ENCODE measurements at regions not wholly inside any gene's neighbourhood (a gene's known extent, or its start where the extent isn't known, plus 50 kb on each side); places are given as distances from the start of the nearest gene placed in this dataset.
"Not testable (repeated sequence)": the region's sequence is repeated elsewhere in the genome, so short reads cannot be mapped to it uniquely, and the experiment has no call there.

- Histone ChIP-seq H3K27me3 (no peaks in the 10 kb centered on the region), H3K36me3 (no peaks in the 10 kb centered on the region), H3K4me3 (no peak overlapping the region), H3K9me3 (no peaks in the 10 kb centered on the region), H3K27ac (no peak overlapping the region), H3K4me1 (no peaks in the 10 kb centered on the region)
- intact Hi-C loops (cut with DNase I; ENCODE audit: low total_unique reads): no loop called here
- no peak for DNase-seq
- TF ChIP-seq, protein P1, sequence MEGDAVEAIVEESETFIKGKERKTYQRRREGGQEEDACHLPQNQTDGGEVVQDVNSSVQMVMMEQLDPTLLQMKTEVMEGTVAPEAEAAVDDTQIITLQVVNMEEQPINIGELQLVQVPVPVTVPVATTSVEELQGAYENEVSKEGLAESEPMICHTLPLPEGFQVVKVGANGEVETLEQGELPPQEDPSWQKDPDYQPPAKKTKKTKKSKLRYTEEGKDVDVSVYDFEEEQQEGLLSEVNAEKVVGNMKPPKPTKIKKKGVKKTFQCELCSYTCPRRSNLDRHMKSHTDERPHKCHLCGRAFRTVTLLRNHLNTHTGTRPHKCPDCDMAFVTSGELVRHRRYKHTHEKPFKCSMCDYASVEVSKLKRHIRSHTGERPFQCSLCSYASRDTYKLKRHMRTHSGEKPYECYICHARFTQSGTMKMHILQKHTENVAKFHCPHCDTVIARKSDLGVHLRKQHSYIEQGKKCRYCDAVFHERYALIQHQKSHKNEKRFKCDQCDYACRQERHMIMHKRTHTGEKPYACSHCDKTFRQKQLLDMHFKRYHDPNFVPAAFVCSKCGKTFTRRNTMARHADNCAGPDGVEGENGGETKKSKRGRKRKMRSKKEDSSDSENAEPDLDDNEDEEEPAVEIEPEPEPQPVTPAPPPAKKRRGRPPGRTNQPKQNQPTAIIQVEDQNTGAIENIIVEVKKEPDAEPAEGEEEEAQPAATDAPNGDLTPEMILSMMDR (IDR thresholded peaks at IDR 0.05): no peak
Observed at GRCh38 chr2:184372484-184372883, 225.8 kb upstream of the ZNF804A start.

GRCh38 chr2:184394642-184395041, 203.7 kb upstream of the ZNF804A start:
- Histone ChIP-seq H3K27ac (no peak overlapping the region), H3K9me3 (no peaks in the 10 kb centered on the region), H3K4me1 (no peaks in the 10 kb centered on the region), H3K4me3 (no peak overlapping the region), H3K27me3 (no peaks in the 10 kb centered on the region), H3K36me3 (no peaks in the 10 kb centered on the region)
- TF ChIP-seq, protein P1 (IDR thresholded peaks at IDR 0.05): no peak
- no peak for DNase-seq
- intact Hi-C loops (cut with DNase I; ENCODE audit: low total_unique reads): no loop called here

- Histone ChIP-seq H3K36me3 (no peaks in the 10 kb centered on the region), H3K4me1 (no peaks in the 10 kb centered on the region), H3K9me3 (peaks cover 0 to 7% (median 0%) of the 10 kb centered on the region in 3 donors), H3K4me3 (no peak overlapping the region), H3K27ac (no peak overlapping the region), H3K27me3 (no peaks in the 10 kb centered on the region)
- no peak for DNase-seq
- intact Hi-C loops (cut with DNase I; ENCODE audit: low total_unique reads): no loop called here
- TF ChIP-seq, protein P1 (IDR thresholded peaks at IDR 0.05): no peak
Observed at GRCh38 chr2:184402381-184402780, 195.9 kb upstream of the ZNF804A start.

DNA sequence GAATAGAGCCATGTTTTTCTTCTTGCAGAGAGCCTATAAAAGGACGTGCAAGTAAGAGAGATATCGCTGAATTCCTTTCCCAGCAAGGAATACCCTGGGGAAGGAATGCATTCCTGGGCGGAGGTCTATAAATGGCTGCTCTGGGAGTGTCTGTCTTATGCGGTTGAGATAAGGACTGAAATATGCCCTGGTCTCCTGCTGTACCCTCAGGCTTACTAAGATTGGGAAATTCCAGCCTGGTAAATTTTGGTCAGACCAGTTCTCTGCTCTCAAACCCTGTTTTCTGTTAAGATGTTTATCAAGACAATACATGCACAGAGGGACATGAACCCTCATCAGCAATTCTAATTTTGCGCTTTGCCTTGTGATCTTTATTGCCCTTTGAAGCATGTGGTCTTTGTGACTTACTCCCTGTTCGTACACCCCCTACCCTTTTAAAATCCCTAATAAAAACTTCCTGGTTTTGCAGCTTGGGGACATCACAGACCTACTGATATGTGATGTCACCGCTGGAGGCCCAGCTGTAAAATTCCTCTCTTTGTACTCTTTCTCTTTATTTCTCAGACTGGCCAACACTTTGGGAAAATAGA, 191.2 kb upstream of the ZNF804A start:
- H3K4me1 ChIP-seq; H3K9me3 ChIP-seq; intact Hi-C loops (cut with DNase I; ENCODE audit: low total_unique reads); H3K27ac ChIP-seq; DNase-seq; H3K4me3 ChIP-seq; H3K36me3 ChIP-seq; H3K27me3 ChIP-seq: not testable (repeated sequence)

- intact Hi-C loops (cut with DNase I; ENCODE audit: low total_unique reads): no loop called here
- Histone ChIP-seq H3K9me3 (peaks cover 0 to 9% (median 0%) of the 10 kb centered on the region in 3 donors), H3K27ac (no peak overlapping the region), H3K4me1 (no peaks in the 10 kb centered on the region), H3K4me3 (no peak overlapping the region), H3K36me3 (no peaks in the 10 kb centered on the region), H3K27me3 (no peaks in the 10 kb centered on the region)
- no peak for DNase-seq
- TF ChIP-seq, protein P1 (IDR thresholded peaks at IDR 0.05): no peak
Observed at GRCh38 chr2:184410160-184410559, 188.2 kb upstream of the ZNF804A start.

DNA sequence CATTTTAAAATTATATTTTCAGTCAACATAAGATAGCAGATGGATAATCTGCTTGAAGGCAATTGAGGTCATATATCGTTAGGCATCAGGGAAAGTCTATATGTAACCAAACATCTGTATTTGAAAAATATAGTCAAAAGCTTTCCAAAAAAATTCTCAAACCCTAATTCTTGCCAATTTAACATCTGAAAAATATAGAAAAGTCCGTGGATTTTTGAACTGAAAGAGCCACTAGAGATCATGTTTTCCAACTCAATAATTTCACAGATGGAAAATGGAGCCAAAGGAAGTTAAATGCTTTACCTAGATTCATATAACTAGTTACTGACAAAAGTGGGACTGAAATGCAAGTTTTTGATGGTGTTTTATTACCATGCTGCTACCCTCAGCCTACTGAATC, 185.1 kb upstream of the ZNF804A start:
- no peak for DNase-seq
- H3K27ac ChIP-seq: no peak overlapping the region
- no peak overlapping the region for H3K4me3 ChIP-seq
- no peaks in the 10 kb centered on the region for H3K4me1 ChIP-seq
- TF ChIP-seq, protein P1 (IDR thresholded peaks at IDR 0.05): no peak
- intact Hi-C loops (cut with DNase I; ENCODE audit: low total_unique reads): no loop called here
- no peaks in the 10 kb centered on the region for H3K36me3 ChIP-seq
- no peaks in the 10 kb centered on the region for H3K27me3 ChIP-seq
- H3K9me3 ChIP-seq: no peaks in the 10 kb centered on the region

All from tibial artery (tissue), 4 donors.